SU-DHL-6 (cell line): ENCODE measurements at regions not wholly inside any gene's neighbourhood (a gene's known extent, or its start where the extent isn't known, plus 50 kb on each side); places are given as distances from the start of the nearest gene placed in this dataset.

Source experiments
- H2AFZ ChIP-seq: fragments of 200-600 bp; sonication (generic); 2 replicates; pipeline ENCODE4 v1.6.1; 2014; ENCODE audit warnings: low read depth, mild to moderate bottlenecking, moderate library complexity, mixed read lengths, antibody characterized with exemption, low read length; ENCODE audit not compliant: severe bottlenecking
- H3F3A ChIP-seq: fragments of 200-600 bp; shearing (Covaris generic); 2 replicates; pipeline ENCODE4 v1.6.0; 2016; ENCODE audit warnings: antibody characterized with exemption, mild to moderate bottlenecking; ENCODE audit not compliant: insufficient read depth
- H3K27ac ChIP-seq: fragments of 200-600 bp; sonication (generic); 2 replicates; pipeline ENCODE4 v1.5.1; 2016; ENCODE audit warnings: low read depth, mild to moderate bottlenecking, low read length, moderate library complexity, mixed read lengths
- H3K27me3 ChIP-seq: fragments of 200-600 bp; sonication (generic), shearing (Covaris generic); 2 replicates; pipeline ENCODE4 v1.6.0; 2014; ENCODE audit warnings: mild to moderate bottlenecking, low read length
- H3K36me3 ChIP-seq: fragments of 200-600 bp; sonication (generic); 2 replicates; pipeline ENCODE4 v1.6.1; 2014; ENCODE audit warnings: mild to moderate bottlenecking, low read length, mixed read lengths
- H3K4me2 ChIP-seq: fragments of 300-600, 200-600 bp; shearing (Covaris generic), sonication (generic); 2 replicates; pipeline ENCODE4 v1.6.0; 2014; ENCODE audit warnings: low read length, low read depth, mild to moderate bottlenecking; ENCODE audit not compliant: poor library complexity, severe bottlenecking
- H3K4me3 ChIP-seq: fragments of 200-600 bp; sonication (generic); 2 replicates; pipeline ENCODE4 v1.5.1; 2014; ENCODE audit warnings: antibody characterized with exemption, low read length, mild to moderate bottlenecking, mixed read lengths; ENCODE audit not compliant: insufficient read depth, poor library complexity, severe bottlenecking
- H3K79me2 ChIP-seq: fragments of 200-600 bp; sonication (generic); 2 replicates; pipeline ENCODE4 v1.6.1; 2014; ENCODE audit warnings: mild to moderate bottlenecking, low read length, moderate library complexity; ENCODE audit not compliant: insufficient read depth
- H3K9ac ChIP-seq: fragments of 200-600 bp; sonication (generic); 2 replicates; pipeline ENCODE4 v1.7.0; 2014; ENCODE audit warnings: mild to moderate bottlenecking, low read length
- H3K9me2 ChIP-seq: fragments of 200-600 bp; sonication (generic); replicated peaks from 2 replicates; pipeline ENCODE4 v1.6.1; 2014; ENCODE audit warnings: low read length; ENCODE audit not compliant: insufficient read depth
- H3K9me3 ChIP-seq: fragments of 200-600 bp; sonication (generic); 2 replicates; pipeline ENCODE4 v1.6.1; 2014; ENCODE audit warnings: low read length, mixed read lengths; ENCODE audit not compliant: insufficient read depth
- H4K20me1 ChIP-seq: fragments of 200-600 bp; sonication (generic); 2 replicates; pipeline ENCODE4 v1.6.1; 2014; ENCODE audit warnings: low read depth, mild to moderate bottlenecking, antibody characterized with exemption, low read length, moderate library complexity, mixed read lengths
- EZH2phosphoT487 ChIP-seq: fragments of 200-600 bp; sonication (generic), shearing (Covaris generic); conservative IDR thresholded peaks from 2 replicates; pipeline ENCODE4 v1.6.1; 2018; ENCODE audit warnings: mild to moderate bottlenecking, antibody characterized with exemption, low read length, moderate library complexity, mixed read lengths
- TF ChIP-seq, protein P1 (sequence below): fragments of 200-600 bp; sonication (generic); IDR thresholded peaks from one replicate; pipeline ENCODE4 v1.5.1; 2017; ENCODE audit warnings: antibody characterized with exemption, mild to moderate bottlenecking, low read length, moderate library complexity; ENCODE audit not compliant: insufficient read depth, poor library complexity, severe bottlenecking

DNA sequence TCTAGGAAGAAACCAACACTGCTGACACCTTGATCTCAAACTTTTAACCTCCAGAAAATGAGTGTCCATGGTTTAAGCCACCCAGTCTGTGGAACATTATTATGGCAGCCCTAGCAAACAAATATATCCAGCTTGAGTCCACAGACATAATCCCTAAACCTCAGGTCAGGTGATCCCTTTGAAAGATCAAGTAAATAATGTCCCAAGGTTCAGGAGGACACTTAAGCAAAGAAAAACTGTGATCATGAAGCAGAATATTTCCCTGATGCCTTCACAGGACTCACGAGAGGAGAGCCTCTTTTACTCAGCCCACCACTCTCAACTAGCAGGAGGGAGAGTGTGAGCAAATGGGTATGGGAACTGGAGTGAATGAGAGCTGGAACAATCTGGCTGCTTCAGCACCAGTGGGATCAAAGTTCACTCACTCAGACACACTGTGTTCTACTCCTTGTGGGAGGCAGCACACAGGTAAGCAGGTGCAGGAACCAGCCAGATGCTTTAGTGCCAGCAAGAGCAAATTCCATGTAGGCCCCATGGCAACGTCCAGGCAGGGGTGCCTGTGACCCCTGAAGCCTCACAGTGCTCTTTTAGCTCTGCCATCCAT is 608.4 kb downstream of the RAB28 start:
- Histone ChIP-seq H3K4me3 (no peak overlapping the region), H3K27me3 (no peaks in the 10 kb centered on the region), H3F3A (no peaks in the 10 kb centered on the region), H3K79me2 (no peaks in the 10 kb centered on the region), H3K4me2 (no peak overlapping the region), H3K9me3 (no peaks in the 10 kb centered on the region), H2AFZ (no peak overlapping the region), H3K9ac (no peak overlapping the region), H3K36me3 (no peaks in the 10 kb centered on the region), H3K27ac (no peak overlapping the region), H3K9me2 (no peaks in the 10 kb centered on the region), H4K20me1 (no peaks in the 10 kb centered on the region)
- TF ChIP-seq, protein P1, sequence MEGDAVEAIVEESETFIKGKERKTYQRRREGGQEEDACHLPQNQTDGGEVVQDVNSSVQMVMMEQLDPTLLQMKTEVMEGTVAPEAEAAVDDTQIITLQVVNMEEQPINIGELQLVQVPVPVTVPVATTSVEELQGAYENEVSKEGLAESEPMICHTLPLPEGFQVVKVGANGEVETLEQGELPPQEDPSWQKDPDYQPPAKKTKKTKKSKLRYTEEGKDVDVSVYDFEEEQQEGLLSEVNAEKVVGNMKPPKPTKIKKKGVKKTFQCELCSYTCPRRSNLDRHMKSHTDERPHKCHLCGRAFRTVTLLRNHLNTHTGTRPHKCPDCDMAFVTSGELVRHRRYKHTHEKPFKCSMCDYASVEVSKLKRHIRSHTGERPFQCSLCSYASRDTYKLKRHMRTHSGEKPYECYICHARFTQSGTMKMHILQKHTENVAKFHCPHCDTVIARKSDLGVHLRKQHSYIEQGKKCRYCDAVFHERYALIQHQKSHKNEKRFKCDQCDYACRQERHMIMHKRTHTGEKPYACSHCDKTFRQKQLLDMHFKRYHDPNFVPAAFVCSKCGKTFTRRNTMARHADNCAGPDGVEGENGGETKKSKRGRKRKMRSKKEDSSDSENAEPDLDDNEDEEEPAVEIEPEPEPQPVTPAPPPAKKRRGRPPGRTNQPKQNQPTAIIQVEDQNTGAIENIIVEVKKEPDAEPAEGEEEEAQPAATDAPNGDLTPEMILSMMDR: no peak
- TF ChIP-seq EZH2phosphoT487: no peak

DNA sequence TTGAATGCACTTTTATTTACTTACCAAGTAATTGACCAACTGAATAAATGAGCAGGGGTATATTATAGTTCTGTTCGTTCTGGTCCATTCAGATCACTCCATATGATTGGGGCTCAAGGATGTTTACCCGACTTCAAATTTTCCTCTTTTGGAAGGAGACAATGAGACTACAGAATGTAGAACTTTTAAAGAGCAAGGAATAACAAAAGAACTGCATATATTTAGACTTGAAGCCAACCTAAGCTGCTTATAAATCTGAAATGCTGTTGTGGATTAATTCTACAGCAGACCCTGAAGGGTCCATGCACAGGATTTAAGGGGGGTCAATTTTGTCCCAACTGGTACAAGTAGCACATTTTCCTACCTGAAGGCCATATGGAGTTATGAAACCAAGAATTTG is 610.8 kb downstream of the RAB28 start:
- Histone ChIP-seq H3K9me3 (no peaks in the 10 kb centered on the region), H3K27ac (no peak overlapping the region), H3K27me3 (no peaks in the 10 kb centered on the region), H4K20me1 (no peaks in the 10 kb centered on the region), H3K79me2 (no peaks in the 10 kb centered on the region), H3K4me3 (no peak overlapping the region), H3K9me2 (no peaks in the 10 kb centered on the region), H3K4me2 (no peak overlapping the region), H3F3A (no peaks in the 10 kb centered on the region), H2AFZ (no peak overlapping the region), H3K9ac (no peak overlapping the region), H3K36me3 (no peaks in the 10 kb centered on the region)
- no peak for TF ChIP-seq EZH2phosphoT487
- TF ChIP-seq, protein P1: no peak

DNA sequence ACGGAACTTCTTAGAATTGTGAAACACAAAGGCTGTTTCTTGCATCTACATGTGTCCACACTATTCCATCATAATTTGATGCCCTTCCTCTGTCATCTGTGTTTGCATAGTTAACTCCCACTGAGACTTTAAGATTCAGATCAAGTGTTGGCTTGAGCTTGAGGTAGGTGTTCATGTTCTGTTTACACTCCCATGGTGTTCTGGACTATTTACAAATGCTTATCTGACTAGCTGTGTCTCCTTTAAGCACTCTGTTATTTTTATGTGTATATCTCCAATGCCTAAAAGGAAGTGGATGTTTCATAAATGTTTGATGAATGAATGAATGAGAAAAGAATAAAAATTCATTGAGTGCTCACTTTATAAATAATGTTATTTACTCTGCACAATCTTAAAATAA is 622.7 kb downstream of the RAB28 start:
- Histone ChIP-seq H3K27ac (no peak overlapping the region), H3K79me2 (no peaks in the 10 kb centered on the region), H3K9ac (no peak overlapping the region), H3K4me2 (no peak overlapping the region), H4K20me1 (no peaks in the 10 kb centered on the region), H3K9me2 (no peaks in the 10 kb centered on the region), H3F3A (no peaks in the 10 kb centered on the region), H2AFZ (no peak overlapping the region), H3K4me3 (no peak overlapping the region), H3K9me3 (no peaks in the 10 kb centered on the region), H3K27me3 (no peaks in the 10 kb centered on the region), H3K36me3 (no peaks in the 10 kb centered on the region)
- no peak for TF ChIP-seq EZH2phosphoT487
- TF ChIP-seq, protein P1: no peak
